IMR-90 (cell line): ENCODE measurements at regions not wholly inside any gene's neighbourhood (a gene's known extent, or its start where the extent isn't known, plus 50 kb on each side); places are given as distances from the start of the nearest gene placed in this dataset.

Experiments used
- ATAC-seq: fragments of 200-7000 bp; cut with Tn5 transposase; 2 replicates; pipeline ENCODE4 v1.9.1; 2020; ENCODE audit warnings: low read depth, mild to moderate bottlenecking, moderate library complexity
- BruUV-seq: library from RNA; stranded (reverse); fragments of 400-500 nt; replicated peaks from 2 replicates; lab custom pipeline; 2021; lab: Mats Ljungman, UMichigan
- CTCF ChIA-PET: fragments of 300-600 bp; formaldehyde crosslinking; extraction: SDS; loops from one replicate; lab custom pipeline; 2021; ENCODE audit warnings: antibody characterized with exemption; lab: Yijun Ruan, JAX
- POLR2A ChIA-PET: fragments of 300-600 bp; sonication (Branson Sonifier 250); formaldehyde crosslinking; loops from one replicate; lab custom pipeline; 2022; ENCODE audit warnings: antibody characterized with exemption; ENCODE audit not compliant: unreplicated experiment; lab: Charles Lee
- DNase-seq: peaks from one replicate; pipeline ENCODE4 v3.0.0; 2013
- H2AFZ ChIP-seq: replicated peaks from 2 replicates; pipeline ENCODE3; 2013; ENCODE audit warnings: low read length, mild to moderate bottlenecking; ENCODE audit not compliant: poor library complexity
- H2AK5ac ChIP-seq: 2 replicates; pipeline ENCODE4 v1.6.1; 2013; ENCODE audit warnings: low read depth, low read length, inconsistent platforms
- H2AK9ac ChIP-seq: replicated peaks from 2 replicates; pipeline ENCODE3; 2013; ENCODE audit warnings: mild to moderate bottlenecking, low read depth, low read length, moderate library complexity; ENCODE audit not compliant: poor library complexity
- H2BK120ac ChIP-seq: 2 replicates; pipeline ENCODE4 v1.6.1; 2013; ENCODE audit warnings: low read depth, low read length, inconsistent platforms
- H2BK15ac ChIP-seq: 3 replicates; pipeline ENCODE4 v1.6.1; 2013; ENCODE audit warnings: low read depth, low read length, inconsistent platforms
- H2BK20ac ChIP-seq: 2 replicates; pipeline ENCODE4 v1.6.1; 2013; ENCODE audit warnings: low read depth, mild to moderate bottlenecking, inconsistent platforms, low read length, moderate library complexity
- H2BK5ac ChIP-seq: 2 replicates; pipeline ENCODE4 v1.6.1; 2013; ENCODE audit warnings: mild to moderate bottlenecking, low read depth, low read length, inconsistent platforms; ENCODE audit not compliant: poor library complexity, severe bottlenecking
- H3K14ac ChIP-seq: replicated peaks from 2 replicates; pipeline ENCODE4 v1.6.1; 2013; ENCODE audit warnings: low read depth, low read length, inconsistent platforms
- H3K18ac ChIP-seq: 2 replicates; pipeline ENCODE4 v1.6.1; 2013; ENCODE audit warnings: low read depth, low read length, control low read depth
- H3K23ac ChIP-seq: 2 replicates; pipeline ENCODE4 v1.6.1; 2013; ENCODE audit warnings: low read depth, low read length, inconsistent platforms
- H3K27ac ChIP-seq: 2 replicates; pipeline ENCODE4 v1.5.1; 2013; ENCODE audit warnings: mild to moderate bottlenecking, control low read depth, low read length; ENCODE audit not compliant: insufficient read depth
- H3K27me3 ChIP-seq: 2 replicates; pipeline ENCODE4 v1.6.1; 2013; ENCODE audit warnings: low read length; ENCODE audit not compliant: control insufficient read depth, insufficient read depth
- H3K36me3 ChIP-seq: 2 replicates; pipeline ENCODE4 v1.6.1; 2013; ENCODE audit warnings: low read length, mixed read lengths; ENCODE audit not compliant: control insufficient read depth, insufficient read depth
- H3K4ac ChIP-seq: 2 replicates; pipeline ENCODE4 v1.6.1; 2013; ENCODE audit warnings: low read depth, low read length, inconsistent platforms
- H3K4me1 ChIP-seq: 2 replicates; pipeline ENCODE4 v1.6.1; 2013; ENCODE audit warnings: low read length, mixed read lengths; ENCODE audit not compliant: control insufficient read depth, insufficient read depth
- H3K4me2 ChIP-seq: 2 replicates; pipeline ENCODE4 v1.6.1; 2013; ENCODE audit warnings: low read depth, mild to moderate bottlenecking, control low read depth, low read length, moderate library complexity
- H3K4me3 ChIP-seq: 2 replicates; pipeline ENCODE4 v1.5.1; 2013; ENCODE audit warnings: low read depth, mild to moderate bottlenecking, control low read depth, low read length, moderate library complexity; ENCODE audit not compliant: insufficient read depth
- H3K56ac ChIP-seq: 2 replicates; pipeline ENCODE4 v1.6.1; 2013; ENCODE audit warnings: low read length, inconsistent platforms; ENCODE audit not compliant: insufficient read depth; ENCODE audit errors: extremely low read depth
- H3K79me1 ChIP-seq, 2 experiments: 2 replicates each; pipeline ENCODE4 v1.6.1; 2013; ENCODE audit warnings: low read length in 2 of 2, inconsistent platforms in 1 of 2, low read depth in 1 of 2
- H3K9ac ChIP-seq: 2 replicates; pipeline ENCODE4 v1.6.1; 2013; ENCODE audit warnings: low read depth, low read length, control low read depth
- H3K9me1 ChIP-seq: 2 replicates; pipeline ENCODE4 v1.6.1; 2013; ENCODE audit warnings: low read length, inconsistent platforms; ENCODE audit not compliant: insufficient read depth
- H3K9me3 ChIP-seq: 2 replicates; pipeline ENCODE4 v1.6.1; 2013; ENCODE audit warnings: low read length; ENCODE audit not compliant: control insufficient read depth, insufficient read depth
- H4K20me1 ChIP-seq: 2 replicates; pipeline ENCODE4 v1.6.1; 2013; ENCODE audit warnings: low read length, inconsistent platforms; ENCODE audit not compliant: insufficient read depth
- H4K5ac ChIP-seq: 2 replicates; pipeline ENCODE4 v1.6.1; 2013; ENCODE audit warnings: mild to moderate bottlenecking, low read depth, low read length, control low read depth
- H4K8ac ChIP-seq, 2 experiments: 2 replicates each; pipeline ENCODE4 v1.6.1; 2013; ENCODE audit warnings: low read depth in 2 of 2, low read length in 2 of 2, control low read depth in 1 of 2, inconsistent platforms in 1 of 2
- H4K91ac ChIP-seq: 2 replicates; pipeline ENCODE4 v1.6.1; 2013; ENCODE audit warnings: low read depth, low read length, inconsistent platforms; ENCODE audit not compliant: insufficient read depth
- BHLHE40 ChIP-seq: fragments of 150-350 bp; IDR thresholded peaks from 2 replicates; pipeline ENCODE4 v1.6.1; 2016; ENCODE audit warnings: mild to moderate bottlenecking, low read depth, low read length
- NFE2L2 ChIP-seq: fragments of 150-350 bp; IDR thresholded peaks from 2 replicates; pipeline ENCODE4 v1.6.1; 2016; ENCODE audit warnings: low read depth, mild to moderate bottlenecking, low read length
- WGBS, 2 experiments: methylation state at CpG; one replicate each; pipeline versions ENCODE4 v1.1.5 to v1.1.7; 2013; ENCODE audit warnings: missing lambda C conversion rate in 2 of 2; ENCODE audit not compliant: insufficient read length in 1 of 2; ENCODE audit errors: extremely low coverage in 2 of 2; 5-methylcytosine and 5-hydroxymethylcytosine counted together
- dilution Hi-C: fragments of 300-500 bp; cut with HindIII; formaldehyde crosslinking; loops from one replicate; pipeline ENCODE4 v1.14.3; 2018; ENCODE audit warnings: low sequenced_read_pairs; ENCODE audit not compliant: unreplicated experiment
- in situ Hi-C: fragments of 300-500 bp; cut with MboI; formaldehyde crosslinking; loops from 3 replicates; pipeline ENCODE4 v1.14.3; 2019; ENCODE audit warnings: low sequenced_read_pairs, inconsistent platforms, mixed read lengths
- intact Hi-C: fragments of 100-400 bp; cut with micrococcal nuclease; formaldehyde crosslinking; loops from 2 replicates; pipeline ENCODE4 v1.10.0; 2022

- Histone ChIP-seq H3K4ac (no peak overlapping the region), H4K91ac (no peak overlapping the region), H2BK15ac (no peak overlapping the region), H2BK5ac (no peak overlapping the region), H2BK20ac (no peak overlapping the region), H3K79me1 (no peaks in the 10 kb centered on the region), H2AK5ac (no peak overlapping the region), H3K23ac (no peak overlapping the region), H3K9me1 (no peaks in the 10 kb centered on the region), H3K18ac (no peak overlapping the region), H3K9me3 (peaks cover 67% of the 10 kb centered on the region), H3K9ac (no peak overlapping the region), H2AK9ac (no peak overlapping the region), H3K36me3 (no peaks in the 10 kb centered on the region), H3K56ac (no peak overlapping the region), H4K5ac (no peak overlapping the region), H3K4me2 (no peak overlapping the region), H4K20me1 (no peaks in the 10 kb centered on the region), H3K27me3 (no peaks in the 10 kb centered on the region), H3K4me3 (no peak overlapping the region), H4K8ac (no peak overlapping the region), H2BK120ac (no peak overlapping the region), H2AFZ (no peak overlapping the region), H3K4me1 (no peaks in the 10 kb centered on the region), H3K14ac (no peak overlapping the region), H3K27ac (no peak overlapping the region)
- BruUV-seq: no TSS peak
- POLR2A ChIA-PET: no interaction called here
- no peak for DNase-seq
- no peak for ATAC-seq
- in situ Hi-C loops: no loop called here
- CTCF ChIA-PET: no interaction called here
- dilution Hi-C loops: no loop called here
- TF ChIP-seq NFE2L2 (no peak), BHLHE40 (no peak)
- 43% methylated on average over 1 of the region's 16 CpGs; no CpG with 5 or more reads in 1 of the 2 experiments for WGBS, 2 experiments
- intact Hi-C loops: no loop called here
Measured at GRCh38 chr18:78605255-78605654, 374.4 kb upstream of the SALL3 start.
